Adrenal gland (tissue), 9 donors: ENCODE measurements at regions not wholly inside any gene's neighbourhood (a gene's known extent, or its start where the extent isn't known, plus 50 kb on each side); places are given as distances from the start of the nearest gene placed in this dataset.

ENCODE experiments used
- DNase-seq, 7 donors: peaks; one replicate each; pipeline ENCODE4 v3.0.0-alpha.2; 2019 to 2020
- H3K27ac ChIP-seq, 5 donors: fragments of 200-600 bp; sonication (generic) in 4 of 5; 1 replicate in 3 of 5; 2 replicates in 2 of 5; pipeline versions ENCODE4 v1.5.1 to v1.8.0; 2016 to 2020; ENCODE audit warnings: mild to moderate bottlenecking in 1 of 5
- H3K27me3 ChIP-seq: fragments of 200-600 bp; 2 replicates; pipeline ENCODE4 v1.8.0; 2021
- H3K36me3 ChIP-seq, 2 donors: fragments of 200-600 bp; replicated peaks in 1 of 2; 1 replicate in 1 of 2; 2 replicates in 1 of 2; pipeline versions ENCODE4 v1.5.1 to v1.8.0; 2018 to 2022
- H3K4me1 ChIP-seq, 2 donors: fragments of 200-600 bp; replicated peaks in 1 of 2; 1 replicate in 1 of 2; 2 replicates in 1 of 2; pipeline versions ENCODE4 v1.5.1 to v1.8.0; 2018 to 2021
- H3K4me3 ChIP-seq, 4 donors: fragments of 200-600 bp; sonication (generic) in 3 of 4; one replicate each; pipeline ENCODE4 v1.5.1; 2016 to 2018
- H3K9me3 ChIP-seq, 3 donors: fragments of 200-600 bp; sonication (generic) in 1 of 3; replicated peaks in 1 of 3; 1 replicate in 2 of 3; 2 replicates in 1 of 3; pipeline versions ENCODE4 v1.5.1 to v1.8.0; 2016 to 2021
- CTCF ChIP-seq, 6 experiments: fragments of 450-650 bp in 4 of 6; fragments of 200-600 bp in 2 of 6; sonication (generic) in 1 of 6; IDR thresholded peaks; 1 replicate in 5 of 6; 2 replicates in 1 of 6; pipeline versions ENCODE4 v1.5.1 to v1.8.0; 2016 to 2021; ENCODE audit warnings: antibody characterized with exemption in 6 of 6, mild to moderate bottlenecking in 2 of 6, moderate library complexity in 1 of 6
- POLR2A ChIP-seq, 2 donors: fragments of 450-650 bp; IDR thresholded peaks; one replicate each; pipeline ENCODE4 v1.6.1; 2017; ENCODE audit warnings: antibody characterized with exemption in 2 of 2, mild to moderate bottlenecking in 2 of 2, moderate library complexity in 1 of 2
- WGBS, 4 donors: extraction: QIAGEN DNeasy Blood & Tissue Kit in 2 of 4; methylation state at CpG; one replicate each; pipeline versions ENCODE4 v1.1.5 to v1.1.7; 2013 to 2017; 5-methylcytosine and 5-hydroxymethylcytosine counted together
- intact Hi-C, 2 donors: fragments of 100-400 bp; cut with DNase I; formaldehyde crosslinking; loops; one replicate each; pipeline versions ENCODE4 v1.14.1 to v1.15.0; 2022 to 2023
- donor health status: healthy with polysubstance abuse.
- donor health status: Bipolar disorder and iron deficiency.
- donor health status: DM: yes; HTN: yes; CAD: no.
- donor health status: DM: no; HTN: no; CAD: no.
- donor health status: DM: no; HTN: no; CAD: no.

DNA sequence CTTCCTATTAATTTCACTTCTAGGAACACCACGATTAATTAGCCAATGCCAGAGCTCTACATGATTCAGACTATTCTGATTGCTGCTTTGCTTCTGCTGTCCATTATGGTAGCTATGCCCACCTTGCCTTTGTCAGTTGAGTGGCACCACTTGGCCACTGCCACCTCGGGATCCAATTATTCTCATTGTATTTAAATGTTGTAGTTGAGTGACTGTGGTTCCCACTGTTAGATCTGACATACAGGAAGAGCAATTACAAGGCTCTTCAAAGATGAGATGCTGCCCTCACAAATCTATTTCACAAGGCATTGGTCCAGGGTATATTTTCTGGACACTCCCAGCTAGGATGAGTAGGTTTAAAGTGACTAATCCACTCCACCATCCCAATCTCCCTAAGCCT, 864.5 kb upstream of the EDIL3 start:
- DNase-seq: no peak
- H3K27me3 ChIP-seq: no peaks in the 10 kb centered on the region
- WGBS, 4 donors: 71 to 80% (median 76%) methylated on average over 2 of the region's 2 CpGs
- no peak overlapping the region for H3K27ac ChIP-seq
- intact Hi-C loops: no loop called here
- H3K4me3 ChIP-seq: no peak overlapping the region
- TF ChIP-seq CTCF (IDR thresholded peaks at IDR 0.05) (no peak), POLR2A (IDR thresholded peaks at IDR 0.05) (no peak)
- H3K9me3 ChIP-seq: peaks cover 0 to 6% (median 4%) of the 10 kb centered on the region in 3 donors
- H3K4me1 ChIP-seq: no peaks in the 10 kb centered on the region
- H3K36me3 ChIP-seq: no peaks in the 10 kb centered on the region

DNA sequence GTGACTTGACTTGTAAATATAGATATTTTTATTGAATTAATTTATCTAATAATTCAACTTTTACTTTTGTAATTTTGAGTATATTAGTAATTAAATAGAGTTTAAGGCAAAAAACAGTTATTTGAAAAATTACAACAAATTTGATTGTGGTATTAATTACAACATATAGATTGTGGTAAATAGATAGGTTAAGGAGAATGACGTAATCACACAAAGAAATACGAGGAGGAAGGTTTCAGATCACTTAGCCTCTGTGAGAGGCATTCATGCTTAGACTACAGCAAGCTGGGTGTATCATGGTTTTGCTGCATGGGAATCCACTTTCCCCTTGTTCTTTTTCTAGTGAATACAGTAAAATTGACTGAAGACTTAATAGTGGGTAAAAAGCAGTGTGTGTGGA, 878.4 kb upstream of the EDIL3 start:
- no peaks in the 10 kb centered on the region for H3K9me3 ChIP-seq
- no peaks in the 10 kb centered on the region for H3K27me3 ChIP-seq
- no peak for TF ChIP-seq POLR2A (IDR thresholded peaks at IDR 0.05)
- no peak for TF ChIP-seq CTCF (IDR thresholded peaks at IDR 0.05)
- 51 to 76% (median 66%) methylated on average over 2 of the region's 2 CpGs for WGBS, 4 donors
- H3K27ac ChIP-seq: no peak overlapping the region
- no peak for DNase-seq
- H3K36me3 ChIP-seq: no peaks in the 10 kb centered on the region
- H3K4me3 ChIP-seq: no peak overlapping the region
- no peaks in the 10 kb centered on the region for H3K4me1 ChIP-seq
- intact Hi-C loops: no loop called here

DNA sequence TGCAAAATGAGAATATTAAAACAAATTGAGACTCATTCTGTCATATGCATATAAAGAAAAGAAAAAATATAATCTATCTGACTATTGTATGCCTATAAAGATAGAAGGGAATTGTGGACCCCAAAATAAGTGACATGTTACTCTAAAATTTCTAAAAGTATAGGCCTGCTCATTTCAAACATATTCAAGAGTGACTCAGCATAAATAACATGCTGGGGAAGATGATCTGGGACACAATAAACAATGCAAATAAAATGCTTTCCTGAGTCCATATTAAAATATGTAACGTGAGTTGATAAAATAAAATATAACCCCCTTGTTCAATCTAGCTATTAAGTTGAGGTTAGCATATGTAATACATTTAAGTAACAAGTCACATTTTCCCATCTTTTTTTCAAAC, 882.0 kb upstream of the EDIL3 start:
- Histone ChIP-seq H3K27me3 (no peaks in the 10 kb centered on the region), H3K9me3 (no peaks in the 10 kb centered on the region), H3K4me3 (no peak overlapping the region), H3K27ac (no peak overlapping the region), H3K36me3 (no peaks in the 10 kb centered on the region), H3K4me1 (no peaks in the 10 kb centered on the region)
- 88 to 91% (median 89%) methylated on average over 1 of the region's 1 CpG for WGBS, 4 donors
- DNase-seq: no peak
- TF ChIP-seq POLR2A (IDR thresholded peaks at IDR 0.05): no peak
- no peak for TF ChIP-seq CTCF (IDR thresholded peaks at IDR 0.05)
- intact Hi-C loops: no loop called here

DNA sequence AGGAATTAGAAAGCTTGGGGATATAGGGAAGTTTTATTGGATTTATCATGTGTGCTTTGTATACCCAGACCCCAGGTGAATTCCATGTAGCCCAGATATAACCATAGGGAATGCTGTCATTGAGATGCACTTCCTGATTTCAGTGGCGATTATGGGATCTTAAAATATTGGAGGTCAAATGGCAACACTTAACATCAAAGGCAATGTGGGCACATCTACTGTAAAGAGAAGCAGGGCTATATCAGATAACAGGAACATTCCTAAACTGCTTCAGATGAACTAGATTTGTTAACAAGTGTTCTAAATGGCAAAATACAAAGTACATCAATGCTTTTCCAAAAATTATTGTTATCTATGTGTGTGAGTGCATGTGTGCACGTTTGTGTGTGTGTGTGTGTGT, 883.5 kb upstream of the EDIL3 start:
- Histone ChIP-seq H3K27ac (no peak overlapping the region), H3K4me3 (no peak overlapping the region), H3K27me3 (no peaks in the 10 kb centered on the region), H3K4me1 (no peaks in the 10 kb centered on the region), H3K9me3 (no peaks in the 10 kb centered on the region), H3K36me3 (no peaks in the 10 kb centered on the region)
- WGBS, 4 donors: 32 to 47% (median 40%) methylated on average over 2 of the region's 2 CpGs
- no peak for DNase-seq
- intact Hi-C loops: no loop called here
- TF ChIP-seq CTCF (IDR thresholded peaks at IDR 0.05): no peak
- TF ChIP-seq POLR2A (IDR thresholded peaks at IDR 0.05): no peak
